Nephron (organoid): ENCODE measurements at regions not wholly inside any gene's neighbourhood (a gene's known extent, or its start where the extent isn't known, plus 50 kb on each side); places are given as distances from the start of the nearest gene placed in this dataset.

Experiments
- H3K27ac Mint-ChIP-seq, 3 experiments: 2 replicates each; pipeline ENCODE4 v1.8.0; 2020; ENCODE audit warnings: mixed read lengths in 3 of 3, mild to moderate bottlenecking in 2 of 3, moderate library complexity in 1 of 3
- H3K27me3 Mint-ChIP-seq: 2 replicates; pipeline ENCODE4 v1.8.0; 2021; ENCODE audit warnings: low read depth, mild to moderate bottlenecking, moderate library complexity, mixed read lengths
- H3K36me3 Mint-ChIP-seq: 2 replicates; pipeline ENCODE4 v1.8.0; 2020; ENCODE audit warnings: low read depth, mixed read lengths
- H3K4me1 Mint-ChIP-seq: 2 replicates; pipeline ENCODE4 v1.8.0; 2020; ENCODE audit warnings: mixed read lengths
- H3K4me3 Mint-ChIP-seq, 3 experiments: 2 replicates each; pipeline ENCODE4 v1.8.0; 2020; ENCODE audit warnings: mild to moderate bottlenecking in 3 of 3, mixed read lengths in 3 of 3, moderate library complexity in 2 of 3
- H3K9me3 Mint-ChIP-seq: 2 replicates; pipeline ENCODE4 v1.8.0; 2020; ENCODE audit warnings: mixed read lengths
- CTCF ChIP-seq, 3 experiments: fragments of 200-600 bp; sonication (generic); IDR thresholded peaks; one replicate each; pipeline ENCODE4 v1.5.0; 2021; ENCODE audit warnings: antibody characterized with exemption in 3 of 3; ENCODE audit not compliant: unreplicated experiment in 3 of 3

DNA sequence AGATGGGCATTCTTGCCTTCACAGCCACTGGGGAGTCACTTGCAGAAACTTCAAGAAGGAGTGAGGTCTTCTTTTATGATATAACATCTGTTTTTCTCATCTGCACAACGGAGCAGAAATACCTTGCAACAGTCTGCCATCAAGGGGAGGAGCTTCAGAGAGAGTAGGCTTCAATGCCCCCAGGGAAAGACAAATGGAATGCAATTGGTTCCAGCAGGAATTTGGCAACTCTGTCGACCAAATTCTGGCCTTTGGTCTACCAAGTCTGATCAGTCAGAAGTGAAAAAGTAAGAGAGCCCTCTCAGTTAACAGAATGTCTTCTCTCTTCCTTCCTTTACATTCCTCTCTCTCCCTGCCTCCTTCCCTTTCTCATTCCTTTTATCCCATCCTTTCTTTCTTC lies 229.3 kb downstream of the IDS start:
- peaks cover 6% of the 10 kb centered on the region for H3K9me3 Mint-ChIP-seq
- H3K27ac Mint-ChIP-seq: no peak overlapping the region
- no peaks in the 10 kb centered on the region for H3K36me3 Mint-ChIP-seq
- TF ChIP-seq CTCF (IDR thresholded peaks at IDR 0.05; ENCODE audit: unreplicated experiment in 3 of 3): no peak
- H3K4me1 Mint-ChIP-seq: no peaks in the 10 kb centered on the region
- H3K27me3 Mint-ChIP-seq: no peaks in the 10 kb centered on the region
- no peak overlapping the region for H3K4me3 Mint-ChIP-seq

DNA sequence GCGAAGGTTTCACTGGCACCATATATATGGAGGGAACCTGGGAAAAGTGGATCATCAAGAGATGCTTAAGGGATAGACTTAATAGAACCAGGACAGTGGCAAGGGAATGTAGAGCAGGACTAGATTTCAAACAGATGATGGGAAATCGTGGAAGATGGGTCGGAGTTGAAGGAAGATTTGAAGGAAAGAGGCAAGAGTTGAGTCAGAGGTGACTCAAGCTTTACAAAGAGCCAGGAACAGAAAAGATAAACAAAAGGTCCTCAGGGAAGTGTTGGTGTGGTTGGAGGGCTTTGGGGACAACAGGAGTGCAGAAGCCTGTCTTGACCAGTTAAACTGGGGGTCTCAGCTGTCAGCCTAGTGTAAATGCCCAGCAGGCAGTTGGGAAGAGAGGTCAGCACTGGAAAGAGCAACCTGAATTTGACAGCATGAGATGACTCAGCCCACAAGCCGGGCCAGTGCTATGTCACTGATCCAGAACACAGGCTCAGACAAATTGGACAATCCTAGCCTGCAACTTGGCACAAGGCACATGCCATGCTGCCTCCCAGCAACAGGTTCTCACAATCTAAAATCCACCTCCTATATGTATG lies 230.5 kb downstream of the IDS start:
- Mint-ChIP-seq H3K9me3 (peaks cover 6% of the 10 kb centered on the region), H3K27me3 (peaks cover 4% of the 10 kb centered on the region)

DNA sequence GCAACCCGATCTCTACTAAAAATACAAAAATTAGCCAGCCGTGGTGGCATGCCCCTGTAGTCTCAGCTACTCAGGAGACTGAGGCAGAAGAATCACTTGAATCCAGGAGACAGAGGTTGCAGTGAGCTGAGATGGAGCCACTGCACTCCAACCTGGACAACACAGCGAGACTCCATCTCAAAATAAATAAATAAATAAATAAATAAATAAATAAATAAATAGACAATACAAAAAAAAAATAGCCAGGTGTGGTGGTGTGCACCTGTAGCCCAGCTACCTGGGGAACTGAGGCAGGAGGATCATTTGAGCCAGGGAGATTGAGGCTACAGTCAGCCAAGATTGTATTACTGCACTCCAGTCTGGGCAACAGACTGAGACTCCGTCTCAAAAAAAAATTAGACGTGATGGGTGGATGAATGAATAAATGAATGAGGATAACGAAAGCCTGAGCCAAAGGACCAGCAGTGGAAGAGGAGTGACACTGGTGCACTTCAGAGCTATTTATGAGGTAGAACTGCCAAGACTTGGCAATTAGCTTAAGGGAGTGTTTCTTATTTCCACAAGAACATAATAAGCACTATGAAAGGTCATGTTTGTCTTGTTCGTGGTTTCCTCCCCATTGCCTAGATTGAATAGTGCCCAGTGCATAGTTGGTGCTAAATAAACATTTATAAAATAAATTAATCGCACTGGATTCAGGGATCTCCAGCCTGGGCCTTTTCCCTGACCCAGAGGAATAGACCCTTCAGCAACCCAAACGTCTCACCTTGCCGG lies 232.2 kb downstream of the IDS start:
- no peak overlapping the region for H3K4me3 Mint-ChIP-seq
- no peaks in the 10 kb centered on the region for H3K4me1 Mint-ChIP-seq
- no peak overlapping the region for H3K27ac Mint-ChIP-seq
- no peaks in the 10 kb centered on the region for H3K36me3 Mint-ChIP-seq
- peaks cover 4% of the 10 kb centered on the region for H3K9me3 Mint-ChIP-seq
- no peak for TF ChIP-seq CTCF (IDR thresholded peaks at IDR 0.05; ENCODE audit: unreplicated experiment in 3 of 3)
- H3K27me3 Mint-ChIP-seq: peaks cover 4% of the 10 kb centered on the region

More for the DNA sequence above, 230.5 kb downstream of the IDS start:
- Mint-ChIP-seq H3K4me1 (no peaks in the 10 kb centered on the region), H3K27ac (no peak overlapping the region), H3K4me3 (no peak overlapping the region), H3K36me3 (no peaks in the 10 kb centered on the region)
- no peak for TF ChIP-seq CTCF (IDR thresholded peaks at IDR 0.05; ENCODE audit: unreplicated experiment in 3 of 3)

DNA sequence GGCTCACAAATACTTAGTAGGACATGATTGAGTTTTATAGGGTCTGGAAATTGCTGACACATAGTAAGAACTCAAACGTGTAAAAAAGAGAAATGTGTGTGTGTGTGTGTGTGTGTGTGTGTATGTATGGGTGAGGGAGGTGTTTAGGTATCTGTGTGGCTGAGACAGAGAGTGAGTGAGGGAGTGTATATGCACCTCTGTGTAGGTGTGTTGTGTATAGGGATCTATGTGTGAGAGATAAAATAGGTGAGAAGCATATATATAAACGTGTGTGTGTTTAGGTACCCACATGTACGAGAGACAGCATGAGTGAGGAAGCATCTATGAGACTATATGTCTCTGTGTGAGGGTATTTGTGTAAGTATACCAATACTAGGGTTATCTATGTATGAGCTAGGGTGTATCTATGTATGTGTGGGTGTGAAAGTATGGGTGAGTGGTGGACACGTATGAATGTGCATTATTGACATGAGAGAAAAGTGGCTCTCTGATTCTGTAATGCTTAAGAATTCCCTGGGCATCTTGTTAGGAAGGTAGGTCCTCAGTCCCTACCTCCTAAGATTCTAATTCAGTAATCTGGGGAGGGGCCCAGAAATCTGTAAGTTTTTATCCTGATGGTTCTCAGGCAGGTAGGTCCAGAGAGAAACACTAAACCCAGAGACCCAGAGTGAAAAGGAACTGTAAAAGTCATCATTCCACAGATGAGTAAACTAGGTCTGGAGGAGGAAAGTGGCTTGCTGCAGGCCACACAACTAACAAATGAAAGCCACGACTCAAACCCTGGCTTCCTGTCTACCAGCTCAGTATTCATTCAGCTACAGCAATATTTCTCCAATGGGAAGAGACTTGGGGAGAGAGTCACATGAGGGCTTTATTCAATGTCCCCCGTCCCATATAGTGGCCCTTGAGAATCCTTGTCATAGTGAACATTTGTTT lies 237.0 kb downstream of the IDS start:
- peaks cover 11% of the 10 kb centered on the region for H3K9me3 Mint-ChIP-seq
- H3K27ac Mint-ChIP-seq: no peak overlapping the region
- TF ChIP-seq CTCF (IDR thresholded peaks at IDR 0.05; ENCODE audit: unreplicated experiment in 3 of 3): no peak
- H3K36me3 Mint-ChIP-seq: no peaks in the 10 kb centered on the region
- H3K27me3 Mint-ChIP-seq: peaks cover 4% of the 10 kb centered on the region
- no peak overlapping the region for H3K4me3 Mint-ChIP-seq
- H3K4me1 Mint-ChIP-seq: no peaks in the 10 kb centered on the region

DNA sequence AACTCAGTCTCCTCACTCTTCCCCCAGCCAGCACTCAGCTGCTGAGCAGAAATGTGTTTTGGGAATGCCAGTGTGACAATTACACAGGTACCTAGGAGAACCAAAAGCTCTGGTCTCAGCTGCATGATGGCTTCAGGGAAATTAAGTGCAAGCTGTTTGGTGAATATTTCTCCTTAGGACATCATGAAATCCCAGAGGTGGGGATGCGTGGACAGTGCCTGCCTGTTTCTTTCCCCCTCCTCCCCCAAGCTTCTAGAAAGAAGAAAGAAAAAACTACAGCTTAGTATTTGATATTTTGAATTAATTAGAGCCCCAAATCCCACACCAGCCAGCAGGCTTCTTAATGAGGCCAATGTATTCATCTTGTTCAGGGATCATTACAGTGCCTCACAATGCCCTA lies 243.0 kb downstream of the IDS start:
- no peak overlapping the region for H3K27ac Mint-ChIP-seq
- H3K4me3 Mint-ChIP-seq: no peak overlapping the region
- no peaks in the 10 kb centered on the region for H3K27me3 Mint-ChIP-seq
- H3K4me1 Mint-ChIP-seq: no peaks in the 10 kb centered on the region
- no peak for TF ChIP-seq CTCF (IDR thresholded peaks at IDR 0.05; ENCODE audit: unreplicated experiment in 3 of 3)
- H3K9me3 Mint-ChIP-seq: peaks cover 15% of the 10 kb centered on the region
- no peaks in the 10 kb centered on the region for H3K36me3 Mint-ChIP-seq
